Endothelial cell of umbilical vein (primary cell): ENCODE measurements at regions not wholly inside any gene's neighbourhood (a gene's known extent, or its start where the extent isn't known, plus 50 kb on each side); places are given as distances from the start of the nearest gene placed in this dataset.

Experiments
- BruUV-seq: library from RNA; stranded (reverse); fragments of 400-500 nt; replicated peaks from 2 replicates; lab custom pipeline; 2021; lab: Mats Ljungman, UMichigan
- CTCF ChIA-PET: fragments of 300-600, 350-600 bp; sonication (Branson Sonifier 250); formaldehyde crosslinking; loops from one replicate; lab custom pipeline; 2021; ENCODE audit warnings: antibody characterized with exemption, inconsistent platforms; lab: Charles Lee
- POLR2A ChIA-PET: fragments of 300-600, 350-600 bp; sonication (Branson Sonifier 250); formaldehyde crosslinking; loops from one replicate; lab custom pipeline; 2021; ENCODE audit warnings: antibody characterized with exemption, inconsistent platforms; lab: Charles Lee
- DNase-seq: peaks from one replicate; pipeline ENCODE4 v3.0.0-alpha.2; 2011; ENCODE audit warnings: low read depth, low spot score
- FAIRE-seq: peaks from 2 replicates; lab custom pipeline; 2011; peaks lifted over from hg19 to GRCh38; lab: Jason Lieb, UNC
- H2AFZ ChIP-seq: 2 replicates; pipeline ENCODE4 v1.6.0; 2012; ENCODE audit warnings: low read depth, low read length, control low read depth, inconsistent platforms
- H3K27ac ChIP-seq: 2 replicates; pipeline ENCODE4 v1.5.1; 2011; ENCODE audit warnings: low read depth, mild to moderate bottlenecking, control low read depth, low read length, moderate library complexity; ENCODE audit not compliant: insufficient read depth
- H3K27me3 ChIP-seq, 2 experiments: 2 replicates each; pipeline versions ENCODE4 v1.6.0 to v1.6.1; 2011; ENCODE audit warnings: low read length in 2 of 2, mixed read lengths in 1 of 2; ENCODE audit not compliant: control insufficient read depth in 2 of 2, insufficient read depth in 2 of 2
- H3K36me3 ChIP-seq, 2 experiments: 2 replicates in 1 of 2; 3 replicates in 1 of 2; pipeline ENCODE4 v1.5.1; 2011; ENCODE audit warnings: low read length in 2 of 2, mild to moderate bottlenecking in 1 of 2, moderate library complexity in 1 of 2; ENCODE audit not compliant: control insufficient read depth in 2 of 2, insufficient read depth in 2 of 2; ENCODE audit errors: extremely low read depth in 1 of 2
- H3K4me1 ChIP-seq: 3 replicates; pipeline ENCODE4 v1.5.1; 2011; ENCODE audit warnings: mild to moderate bottlenecking, low read length; ENCODE audit not compliant: control insufficient read depth, insufficient read depth; ENCODE audit errors: extremely low read depth
- H3K4me2 ChIP-seq: 2 replicates; pipeline ENCODE4 v1.6.1; 2011; ENCODE audit warnings: low read length, control low read depth, mixed read lengths; ENCODE audit not compliant: insufficient read depth
- H3K4me3 ChIP-seq, 3 experiments: fragments of 200-600 bp in 1 of 3; sonication (generic), shearing (Covaris generic) in 1 of 3; replicated peaks in 1 of 3; 2 replicates each; pipeline ENCODE4 v1.5.1; 2011 to 2016; ENCODE audit warnings: control low read depth in 3 of 3, low read length in 3 of 3, mild to moderate bottlenecking in 2 of 3, inconsistent platforms in 1 of 3, low read depth in 1 of 3, moderate library complexity in 1 of 3; ENCODE audit not compliant: insufficient read depth in 1 of 3
- H3K79me2 ChIP-seq: 2 replicates; pipeline ENCODE4 v1.6.0; 2012; ENCODE audit warnings: low read length, inconsistent platforms; ENCODE audit not compliant: control insufficient read depth, insufficient read depth
- H3K9ac ChIP-seq: replicated peaks from 2 replicates; pipeline ENCODE3; 2011; ENCODE audit warnings: low read length, control low read depth; ENCODE audit not compliant: insufficient read depth; ENCODE audit errors: extremely low read depth
- H3K9me1 ChIP-seq: replicated peaks from 3 replicates; pipeline ENCODE4 v1.6.0; 2011; ENCODE audit warnings: mild to moderate bottlenecking, low read length; ENCODE audit not compliant: control insufficient read depth, insufficient read depth; ENCODE audit errors: extremely low read depth
- H3K9me3 ChIP-seq: replicated peaks from 2 replicates; pipeline ENCODE4 v1.5.1; 2012; ENCODE audit warnings: low read length, inconsistent platforms; ENCODE audit not compliant: control insufficient read depth, insufficient read depth
- H4K20me1 ChIP-seq: replicated peaks from 2 replicates; pipeline ENCODE3; 2011; ENCODE audit warnings: mild to moderate bottlenecking, low read length; ENCODE audit not compliant: control insufficient read depth, insufficient read depth; ENCODE audit errors: extremely low read depth
- EZH2 ChIP-seq: IDR thresholded peaks from 2 replicates; pipeline ENCODE4 v1.6.1; 2012; ENCODE audit warnings: borderline replicate concordance, low read depth, mild to moderate bottlenecking, moderate library complexity, low read length, inconsistent platforms; ENCODE audit not compliant: severe bottlenecking
- FOS ChIP-seq: IDR thresholded peaks from 2 replicates; pipeline ENCODE4 v1.6.1; 2011; ENCODE audit warnings: mild to moderate bottlenecking, low read length, moderate library complexity, borderline replicate concordance; ENCODE audit not compliant: insufficient read depth
- GATA2 ChIP-seq: IDR thresholded peaks from 2 replicates; pipeline ENCODE4 v1.7.0; 2011; ENCODE audit warnings: low read depth, mild to moderate bottlenecking, moderate library complexity, mixed read lengths, low read length; ENCODE audit not compliant: insufficient read length, insufficient read depth
- MYC ChIP-seq: IDR thresholded peaks from one replicate; pipeline ENCODE4 v1.6.1; 2011; ENCODE audit warnings: mild to moderate bottlenecking, low read depth, low read length
- POLR2A ChIP-seq: IDR thresholded peaks from 2 replicates; pipeline ENCODE4 v1.6.1; 2012; ENCODE audit warnings: low read depth, mild to moderate bottlenecking, control low read depth, low read length
- POLR2AphosphoS5 ChIP-seq: IDR thresholded peaks from 2 replicates; pipeline ENCODE4 v1.6.1; 2012; ENCODE audit warnings: low read depth, mild to moderate bottlenecking, control low read depth, low read length, moderate library complexity; ENCODE audit not compliant: insufficient read depth
- dilution Hi-C: fragments of 300-500 bp; cut with MboI; formaldehyde crosslinking; loops from one replicate; pipeline ENCODE4 v1.15.0; 2019; ENCODE audit warnings: low sequenced_read_pairs; ENCODE audit not compliant: extremely low pct_ligation_motif_present
- intact Hi-C: fragments of 100-400 bp; cut with micrococcal nuclease; formaldehyde crosslinking; loops from one replicate; pipeline ENCODE4 v1.10.0; 2022
- TF ChIP-seq, protein P1 (sequence below): IDR thresholded peaks from 2 replicates; pipeline ENCODE4 v1.6.1; 2011; ENCODE audit not compliant: insufficient read depth, insufficient read length
- TF ChIP-seq, protein P2 (sequence below), 2 donors: IDR thresholded peaks; 1 replicate in 1 of 2; 2 replicates in 1 of 2; pipeline ENCODE4 v1.5.1; 2011; ENCODE audit warnings: low read length in 2 of 2, mild to moderate bottlenecking in 2 of 2, moderate library complexity in 2 of 2, control low read depth in 1 of 2, inconsistent platforms in 1 of 2, low read depth in 1 of 2; ENCODE audit not compliant: insufficient read depth in 1 of 2; ENCODE audit errors: extremely low read depth in 1 of 2

DNA sequence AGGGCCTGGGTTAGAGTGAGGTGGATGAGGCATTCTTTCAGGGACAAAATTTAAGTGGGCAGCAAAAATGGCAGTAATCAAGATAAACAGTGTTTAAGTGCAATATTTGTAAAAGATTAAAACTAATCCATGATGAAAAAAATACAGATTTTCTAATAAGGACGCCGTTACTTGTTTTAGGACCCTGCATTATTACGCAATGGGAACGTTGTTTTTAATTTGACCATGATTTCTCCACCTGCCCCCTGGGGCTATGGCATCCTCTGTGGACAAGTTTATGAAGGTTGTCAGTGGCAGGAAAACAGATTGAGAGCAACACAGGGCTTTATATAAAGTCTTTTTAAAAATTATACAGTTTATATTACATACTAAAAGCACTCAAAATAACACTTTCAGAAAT, 380.6 kb upstream of the PHF14 start:
- Histone ChIP-seq H3K9ac (no peak overlapping the region), H2AFZ (no peak overlapping the region), H3K4me3 (no peak overlapping the region), H3K27ac (no peak overlapping the region), H4K20me1 (no peaks in the 10 kb centered on the region), H3K79me2 (no peaks in the 10 kb centered on the region), H3K27me3 (no peaks in the 10 kb centered on the region), H3K9me3 (no peaks in the 10 kb centered on the region), H3K36me3 (no peaks in the 10 kb centered on the region), H3K9me1 (no peaks in the 10 kb centered on the region), H3K4me1 (no peaks in the 10 kb centered on the region), H3K4me2 (no peak overlapping the region)
- ChIA-PET POLR2A (no interaction called here), CTCF (no interaction called here)
- BruUV-seq = no TSS peak
- dilution Hi-C loops = no loop called here
- intact Hi-C loops = no loop called here
- TF ChIP-seq FOS (no peak), MYC (no peak), POLR2AphosphoS5 (no peak), GATA2 (no peak), POLR2A (no peak), EZH2 (no peak)
- TF ChIP-seq, protein P1, sequence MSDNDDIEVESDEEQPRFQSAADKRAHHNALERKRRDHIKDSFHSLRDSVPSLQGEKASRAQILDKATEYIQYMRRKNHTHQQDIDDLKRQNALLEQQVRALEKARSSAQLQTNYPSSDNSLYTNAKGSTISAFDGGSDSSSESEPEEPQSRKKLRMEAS = no peak
- TF ChIP-seq, protein P2, sequence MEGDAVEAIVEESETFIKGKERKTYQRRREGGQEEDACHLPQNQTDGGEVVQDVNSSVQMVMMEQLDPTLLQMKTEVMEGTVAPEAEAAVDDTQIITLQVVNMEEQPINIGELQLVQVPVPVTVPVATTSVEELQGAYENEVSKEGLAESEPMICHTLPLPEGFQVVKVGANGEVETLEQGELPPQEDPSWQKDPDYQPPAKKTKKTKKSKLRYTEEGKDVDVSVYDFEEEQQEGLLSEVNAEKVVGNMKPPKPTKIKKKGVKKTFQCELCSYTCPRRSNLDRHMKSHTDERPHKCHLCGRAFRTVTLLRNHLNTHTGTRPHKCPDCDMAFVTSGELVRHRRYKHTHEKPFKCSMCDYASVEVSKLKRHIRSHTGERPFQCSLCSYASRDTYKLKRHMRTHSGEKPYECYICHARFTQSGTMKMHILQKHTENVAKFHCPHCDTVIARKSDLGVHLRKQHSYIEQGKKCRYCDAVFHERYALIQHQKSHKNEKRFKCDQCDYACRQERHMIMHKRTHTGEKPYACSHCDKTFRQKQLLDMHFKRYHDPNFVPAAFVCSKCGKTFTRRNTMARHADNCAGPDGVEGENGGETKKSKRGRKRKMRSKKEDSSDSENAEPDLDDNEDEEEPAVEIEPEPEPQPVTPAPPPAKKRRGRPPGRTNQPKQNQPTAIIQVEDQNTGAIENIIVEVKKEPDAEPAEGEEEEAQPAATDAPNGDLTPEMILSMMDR (IDR thresholded peaks at IDR 0.05; ENCODE audit: extremely low read depth in 1 of 2, insufficient read depth in 1 of 2, low read depth in 1 of 2, low read length in 2 of 2) = no peak
- DNase-seq = no peak
- FAIRE-seq = no peak
